Mesothelial cell of epicardium (in vitro differentiated cells): ENCODE measurements at regions not wholly inside any gene's neighbourhood (a gene's known extent, or its start where the extent isn't known, plus 50 kb on each side); places are given as distances from the start of the nearest gene placed in this dataset.

Source experiments
- DNase-seq, 2 experiments: peaks; one replicate each; pipeline ENCODE4 v3.0.0; 2021; ENCODE audit warnings: low spot score in 2 of 2; ENCODE audit not compliant: unreplicated experiment in 2 of 2
- H3K27ac Mint-ChIP-seq: 2 replicates; pipeline ENCODE4 v1.8.0; 2021; ENCODE audit warnings: mixed read lengths
- H3K27me3 Mint-ChIP-seq: 2 replicates; pipeline ENCODE4 v1.8.0; 2021; ENCODE audit warnings: low read depth, mixed read lengths
- H3K36me3 Mint-ChIP-seq: 2 replicates; pipeline ENCODE4 v1.8.0; 2021; ENCODE audit warnings: mixed read lengths
- H3K4me1 Mint-ChIP-seq: 2 replicates; pipeline ENCODE4 v1.8.0; 2021; ENCODE audit warnings: mixed read lengths
- H3K4me3 Mint-ChIP-seq: 2 replicates; pipeline ENCODE4 v1.8.0; 2021; ENCODE audit warnings: mild to moderate bottlenecking, moderate library complexity, mixed read lengths
- H3K9me3 Mint-ChIP-seq: 2 replicates; pipeline ENCODE4 v1.8.0; 2021; ENCODE audit warnings: mixed read lengths
- CTCF ChIP-seq: fragments of 200-600 bp; sonication (generic); IDR thresholded peaks from one replicate; pipeline ENCODE4 v1.5.0; 2021; ENCODE audit warnings: antibody characterized with exemption; ENCODE audit not compliant: unreplicated experiment

- no peak overlapping the region for H3K27ac Mint-ChIP-seq
These were observed 1251.0 kb upstream of the PCDH9 start for GRCh38 chr13:68481130-68481529.

DNA sequence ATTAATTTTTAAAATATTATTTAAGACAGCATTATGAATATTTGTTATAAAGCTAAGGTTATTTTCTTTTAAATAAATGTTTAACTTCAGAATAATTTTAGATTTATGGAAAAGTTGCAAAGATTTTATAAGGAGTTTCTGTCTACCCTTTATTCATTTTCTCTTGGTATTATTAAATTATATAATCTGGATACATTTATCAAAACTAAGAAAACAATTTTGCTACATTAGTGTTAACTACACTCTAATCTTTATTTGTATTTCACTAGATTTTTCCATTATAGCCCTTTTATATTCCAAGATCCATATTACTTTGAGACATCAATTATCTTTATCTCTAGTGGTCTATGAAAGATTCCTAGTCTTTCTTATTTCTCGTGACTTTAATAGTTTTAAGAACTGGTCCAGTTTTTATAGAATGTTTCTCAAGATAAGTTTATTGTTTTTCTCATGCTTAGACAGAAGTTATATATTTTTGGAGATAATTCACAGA is 1243.7 kb upstream of the PCDH9 start:
- Mint-ChIP-seq H3K27ac (no peak overlapping the region), H3K9me3 (no peaks in the 10 kb centered on the region), H3K4me1 (peaks cover 9% of the 10 kb centered on the region), H3K27me3 (no peaks in the 10 kb centered on the region), H3K4me3 (no peak overlapping the region), H3K36me3 (no peaks in the 10 kb centered on the region)
- DNase-seq, result no peak
- no peak for TF ChIP-seq CTCF

More at GRCh38 chr13:68481130-68481529, 1251.0 kb upstream of the PCDH9 start:
- TF ChIP-seq CTCF, result no peak
- no peaks in the 10 kb centered on the region for H3K27me3 Mint-ChIP-seq
- DNase-seq, result no peak
- no peaks in the 10 kb centered on the region for H3K9me3 Mint-ChIP-seq
- no peaks in the 10 kb centered on the region for H3K36me3 Mint-ChIP-seq
- peaks cover 9% of the 10 kb centered on the region for H3K4me1 Mint-ChIP-seq
- no peak overlapping the region for H3K4me3 Mint-ChIP-seq

DNA sequence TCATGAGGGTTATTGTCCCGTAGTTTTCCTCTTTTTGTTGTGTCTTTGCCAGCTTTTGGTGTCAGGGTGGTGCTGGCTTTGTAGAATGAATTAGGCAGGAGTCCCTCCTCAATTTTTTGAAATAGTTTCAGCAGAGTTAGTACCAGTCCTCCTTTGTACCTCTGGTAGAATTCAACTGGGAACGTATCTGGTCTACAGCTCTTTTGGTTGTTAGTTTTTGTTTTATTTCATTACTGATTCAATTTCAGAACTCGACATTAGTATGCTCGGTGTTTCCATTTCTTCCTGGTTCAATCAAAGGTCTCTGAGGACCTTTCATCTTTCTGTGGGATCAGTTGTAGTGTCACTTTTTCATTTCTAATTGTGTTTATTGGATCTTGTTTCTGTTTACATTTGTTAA is 1237.0 kb upstream of the PCDH9 start:
- no peak for TF ChIP-seq CTCF
- Mint-ChIP-seq H3K36me3 (no peaks in the 10 kb centered on the region), H3K27ac (no peak overlapping the region), H3K4me3 (no peak overlapping the region), H3K9me3 (peaks cover 29% of the 10 kb centered on the region), H3K27me3 (no peaks in the 10 kb centered on the region), H3K4me1 (no peaks in the 10 kb centered on the region)
- no peak for DNase-seq

DNA sequence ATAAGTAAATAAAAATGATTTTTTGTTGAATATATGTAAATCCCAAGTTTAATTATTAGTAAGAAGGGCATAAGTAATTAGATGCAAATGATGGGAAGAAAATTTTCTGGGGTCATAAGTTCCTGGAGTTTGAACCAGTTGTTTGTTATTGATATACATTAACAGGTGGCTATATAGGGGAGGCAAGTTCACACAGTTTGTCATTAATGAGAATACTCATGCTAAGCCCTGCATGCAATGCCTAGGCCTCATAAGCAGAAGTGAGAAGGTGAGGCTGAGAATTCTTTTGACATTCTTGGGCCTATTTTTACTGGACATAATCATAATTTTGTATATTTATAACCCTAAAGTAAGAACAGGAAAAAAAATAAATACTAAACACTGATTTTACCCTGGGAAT is 1210.7 kb upstream of the PCDH9 start:
- no peak overlapping the region for H3K27ac Mint-ChIP-seq
- peaks cover 2% of the 10 kb centered on the region for H3K36me3 Mint-ChIP-seq
- H3K9me3 Mint-ChIP-seq, result peaks cover 13% of the 10 kb centered on the region
- no peak overlapping the region for H3K4me3 Mint-ChIP-seq
- H3K4me1 Mint-ChIP-seq, result no peaks in the 10 kb centered on the region
- no peak for TF ChIP-seq CTCF
- DNase-seq, result no peak
- no peaks in the 10 kb centered on the region for H3K27me3 Mint-ChIP-seq

DNA sequence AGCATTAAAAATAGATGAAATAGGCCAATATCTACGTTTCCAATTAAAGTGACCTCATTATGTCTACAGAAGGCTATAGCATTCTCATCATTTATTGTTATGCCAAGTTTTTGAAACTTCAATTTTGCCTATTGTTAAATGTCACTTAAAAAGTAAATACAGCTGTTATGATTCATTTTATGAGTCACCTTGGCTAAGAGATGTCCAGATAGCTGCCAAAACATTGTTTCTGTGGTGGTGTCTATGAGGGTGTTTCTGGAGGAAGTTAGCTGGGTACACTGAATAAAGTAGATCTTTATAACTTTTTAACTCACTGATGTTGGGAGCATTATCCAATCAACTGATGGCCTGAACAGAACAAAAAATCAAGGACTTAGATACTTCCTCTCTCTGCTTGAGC is 1209.7 kb upstream of the PCDH9 start:
- Mint-ChIP-seq H3K9me3 (peaks cover 5% of the 10 kb centered on the region), H3K4me3 (no peak overlapping the region)
- no peak for TF ChIP-seq CTCF

GRCh38 chr13:68428292-68428691 is 1198.2 kb upstream of the PCDH9 start:
- Mint-ChIP-seq H3K36me3 (peaks cover 4% of the 10 kb centered on the region), H3K4me3 (no peak overlapping the region), H3K27me3 (no peaks in the 10 kb centered on the region), H3K9me3 (peaks cover 16% of the 10 kb centered on the region), H3K4me1 (no peaks in the 10 kb centered on the region), H3K27ac (no peak overlapping the region)
- no peak for DNase-seq
- TF ChIP-seq CTCF, result no peak

More for the DNA sequence above, 1209.7 kb upstream of the PCDH9 start:
- H3K36me3 Mint-ChIP-seq, result no peaks in the 10 kb centered on the region
- no peak overlapping the region for H3K27ac Mint-ChIP-seq
- H3K27me3 Mint-ChIP-seq, result no peaks in the 10 kb centered on the region
- H3K4me1 Mint-ChIP-seq, result no peaks in the 10 kb centered on the region
- DNase-seq, result no peak
